MG63 (cell line): ENCODE measurements at regions not wholly inside any gene's neighbourhood (a gene's known extent, or its start where the extent isn't known, plus 50 kb on each side); places are given as distances from the start of the nearest gene placed in this dataset.
"Not testable (repeated sequence)": the region's sequence is repeated elsewhere in the genome, so short reads cannot be mapped to it uniquely, and the experiment has no call there.

Source experiments
- DNase-seq: peaks from one replicate; pipeline ENCODE4 v3.0.0-alpha.2; 2020
- H3K27me3 ChIP-seq: fragments of 250-450 bp; sonication (Bioruptor Pico); 2 replicates; pipeline ENCODE4 v1.5.1; 2020; ENCODE audit warnings: mild to moderate bottlenecking, moderate library complexity
- H3K36me3 ChIP-seq: fragments of 250-450 bp; sonication (Bioruptor Pico); 2 replicates; pipeline ENCODE4 v1.5.1; 2020; ENCODE audit warnings: mild to moderate bottlenecking, moderate library complexity
- H3K4me3 ChIP-seq: fragments of 250-450 bp; sonication (Bioruptor Pico); 2 replicates; pipeline ENCODE4 v1.5.1; 2020; ENCODE audit warnings: mild to moderate bottlenecking, moderate library complexity
- H3K9me3 ChIP-seq: fragments of 250-450 bp; sonication (Bioruptor Pico); 2 replicates; pipeline ENCODE4 v1.5.1; 2020; ENCODE audit warnings: mild to moderate bottlenecking, moderate library complexity

DNA sequence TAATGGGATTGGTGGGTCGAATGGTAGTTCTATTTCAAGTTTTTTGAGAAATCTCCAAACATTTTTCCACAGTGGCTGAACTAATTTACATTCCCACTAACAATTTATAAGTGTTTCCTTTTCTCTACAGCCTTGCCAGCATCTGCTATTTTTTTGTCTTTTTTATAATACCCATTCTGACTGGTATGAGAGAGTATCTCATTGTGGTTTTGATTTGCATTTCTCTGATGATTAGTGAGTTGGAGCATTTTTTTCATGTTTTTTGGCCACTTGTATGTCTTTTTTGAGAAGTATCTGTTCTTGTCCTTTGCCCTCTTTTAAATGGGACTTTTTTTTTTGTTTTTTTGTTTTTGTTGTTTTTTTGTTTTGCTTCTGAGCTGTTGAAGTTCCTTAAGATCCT, 200.0 kb upstream of the GK2 start:
- no peak overlapping the region for H3K4me3 ChIP-seq
- no peaks in the 10 kb centered on the region for H3K36me3 ChIP-seq
- H3K27me3 ChIP-seq = no peaks in the 10 kb centered on the region
- DNase-seq = no peak
- H3K9me3 ChIP-seq = no peaks in the 10 kb centered on the region

DNA sequence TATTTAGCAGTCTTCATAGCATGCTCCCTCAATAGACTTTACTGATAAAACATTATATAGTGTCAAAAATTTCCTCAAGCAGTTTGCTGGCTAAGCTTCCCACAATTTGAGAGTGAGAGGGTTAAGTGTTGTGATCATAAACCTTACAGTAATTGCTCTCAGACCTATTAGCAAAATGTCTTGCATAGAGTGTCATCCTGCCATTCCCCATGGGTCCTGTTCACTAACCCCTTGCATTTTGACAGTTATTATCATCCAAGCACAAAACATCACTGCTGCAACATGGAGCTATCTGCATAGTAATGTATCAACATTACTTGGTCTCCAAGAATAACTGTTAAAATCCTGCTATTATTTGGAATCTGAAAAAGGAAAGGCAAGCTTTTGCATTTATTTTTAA, 196.1 kb upstream of the GK2 start:
- Histone ChIP-seq H3K36me3 (no peaks in the 10 kb centered on the region), H3K4me3 (no peak overlapping the region), H3K27me3 (no peaks in the 10 kb centered on the region), H3K9me3 (no peaks in the 10 kb centered on the region)
- no peak for DNase-seq

DNA sequence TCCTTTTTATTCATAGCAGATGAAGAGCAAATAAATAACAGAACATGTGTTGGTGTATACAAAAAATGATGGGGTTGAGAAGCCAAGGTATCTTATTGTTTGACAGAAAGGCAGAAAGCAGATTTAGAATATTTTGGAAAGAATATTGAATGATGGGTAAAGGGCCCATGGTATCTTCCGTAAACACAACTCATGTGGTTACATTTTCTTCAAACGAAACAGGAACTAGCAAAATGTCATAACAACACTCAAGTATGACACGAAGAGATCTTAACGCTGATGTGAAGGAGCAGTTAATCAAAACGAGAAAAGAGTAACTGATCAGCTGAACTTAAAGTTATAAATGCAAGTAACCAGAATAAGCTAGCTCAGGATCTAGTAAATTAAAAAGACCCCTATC, 195.7 kb upstream of the GK2 start:
- no peak overlapping the region for H3K4me3 ChIP-seq
- H3K36me3 ChIP-seq = no peaks in the 10 kb centered on the region
- no peaks in the 10 kb centered on the region for H3K9me3 ChIP-seq
- DNase-seq = no peak
- no peaks in the 10 kb centered on the region for H3K27me3 ChIP-seq

DNA sequence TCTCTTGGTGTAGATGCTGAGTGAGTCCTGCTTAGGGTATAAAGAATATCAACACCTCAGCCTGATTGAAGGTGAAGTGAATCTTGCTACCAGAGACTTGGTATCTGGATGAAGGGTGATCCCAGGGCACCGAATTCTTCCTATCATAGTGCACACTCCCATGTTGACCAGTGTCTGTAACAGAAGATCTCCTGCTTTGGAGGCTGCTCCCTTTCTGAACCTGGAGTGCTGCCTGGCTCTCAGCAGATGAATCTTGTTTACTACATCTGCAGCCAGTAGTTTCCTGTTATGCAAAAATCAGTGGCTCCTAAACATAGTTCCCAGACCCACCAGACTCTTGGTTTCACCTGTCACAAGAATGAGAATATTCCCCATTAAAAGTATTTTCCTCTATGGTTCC, 191.7 kb upstream of the GK2 start:
- Histone ChIP-seq H3K9me3 (no peaks in the 10 kb centered on the region), H3K27me3 (no peaks in the 10 kb centered on the region), H3K36me3 (no peaks in the 10 kb centered on the region), H3K4me3 (no peak overlapping the region)
- DNase-seq = no peak

DNA sequence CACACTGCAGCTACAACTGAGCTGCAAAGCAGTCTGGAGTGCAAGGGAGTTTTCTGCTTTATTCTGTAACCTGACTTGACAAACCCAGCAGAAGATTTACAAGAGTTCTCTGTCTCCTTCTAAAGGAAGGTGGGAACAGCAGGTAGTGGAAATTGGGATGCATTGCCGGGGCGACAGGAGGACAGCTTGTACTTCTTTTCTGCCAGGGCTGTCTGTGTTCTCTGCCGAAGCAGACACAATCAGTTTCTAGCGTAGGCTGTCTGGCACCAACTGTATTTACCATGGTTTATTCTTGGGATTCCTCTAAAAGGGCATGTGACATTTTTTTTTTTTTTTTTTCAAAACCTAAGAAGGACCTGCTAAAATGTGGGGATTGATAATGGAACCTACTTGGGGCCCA, 190.8 kb upstream of the GK2 start:
- H3K4me3 ChIP-seq = no peak overlapping the region
- no peak for DNase-seq
- H3K9me3 ChIP-seq = no peaks in the 10 kb centered on the region
- no peaks in the 10 kb centered on the region for H3K36me3 ChIP-seq
- no peaks in the 10 kb centered on the region for H3K27me3 ChIP-seq

DNA sequence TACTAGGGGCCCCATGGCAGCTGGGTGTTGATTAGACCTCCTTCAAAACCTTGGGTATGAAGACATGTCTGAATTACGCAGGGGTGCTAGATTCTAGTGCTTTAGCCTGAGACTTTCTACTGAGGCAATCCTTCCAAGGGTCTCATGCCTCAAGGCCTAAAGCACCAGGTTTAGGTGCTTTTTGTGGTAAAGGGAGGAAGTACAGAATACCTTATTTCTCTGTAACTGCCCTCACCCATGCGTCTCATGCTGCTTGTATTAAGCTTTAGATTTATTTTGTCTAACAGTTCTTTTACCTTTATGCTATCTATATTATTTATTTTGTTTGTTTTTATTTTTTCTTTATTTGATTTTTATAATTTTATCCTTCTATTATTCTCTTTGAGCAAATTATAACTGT, 190.2 kb upstream of the GK2 start:
- Histone ChIP-seq H3K4me3 (no peak overlapping the region), H3K9me3 (no peaks in the 10 kb centered on the region), H3K27me3 (no peaks in the 10 kb centered on the region), H3K36me3 (no peaks in the 10 kb centered on the region)
- DNase-seq = no peak

DNA sequence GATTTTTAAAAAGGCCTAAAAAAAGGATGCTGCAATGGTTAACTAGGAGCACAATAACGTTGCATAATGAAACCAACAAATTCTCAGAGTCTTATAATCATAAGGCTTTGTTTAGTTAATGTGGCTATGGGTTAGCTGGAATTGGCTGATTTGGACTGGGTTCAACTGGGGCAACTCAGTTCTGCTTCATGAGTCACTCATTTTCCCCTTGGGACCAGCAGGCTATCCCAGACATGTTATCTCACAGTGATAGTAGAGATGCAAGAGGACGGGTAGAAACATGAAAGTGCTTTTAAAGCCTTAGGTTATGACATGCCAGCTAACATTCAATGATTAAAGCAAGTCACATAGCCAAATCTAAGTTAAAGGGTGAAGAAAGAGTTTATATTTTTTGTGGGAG, 189.2 kb upstream of the GK2 start:
- Histone ChIP-seq H3K27me3 (no peaks in the 10 kb centered on the region), H3K4me3 (no peak overlapping the region), H3K9me3 (no peaks in the 10 kb centered on the region), H3K36me3 (no peaks in the 10 kb centered on the region)
- peak; percentile 11 for DNase-seq

DNA sequence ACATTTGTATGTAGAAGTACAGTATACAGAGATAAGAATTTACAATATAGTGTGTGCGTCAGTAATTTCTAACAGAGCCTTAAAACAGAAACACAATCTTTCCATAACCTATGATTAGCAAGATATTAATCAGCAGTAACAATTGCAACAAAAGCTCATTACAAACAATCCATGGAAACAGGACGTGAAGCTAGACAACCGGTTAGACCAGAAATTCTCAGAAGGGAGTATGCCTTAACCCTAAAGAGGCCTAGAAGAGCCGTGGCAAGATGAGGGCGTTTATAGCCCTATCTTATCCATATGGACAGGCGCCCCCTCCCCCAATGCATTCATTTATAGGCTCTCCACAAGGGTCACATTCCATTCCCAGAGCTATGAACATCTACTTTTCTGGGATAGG, 184.2 kb upstream of the GK2 start:
- not testable (repeated sequence) for DNase-seq, H3K36me3 ChIP-seq, H3K9me3 ChIP-seq, H3K4me3 ChIP-seq, H3K27me3 ChIP-seq

DNA sequence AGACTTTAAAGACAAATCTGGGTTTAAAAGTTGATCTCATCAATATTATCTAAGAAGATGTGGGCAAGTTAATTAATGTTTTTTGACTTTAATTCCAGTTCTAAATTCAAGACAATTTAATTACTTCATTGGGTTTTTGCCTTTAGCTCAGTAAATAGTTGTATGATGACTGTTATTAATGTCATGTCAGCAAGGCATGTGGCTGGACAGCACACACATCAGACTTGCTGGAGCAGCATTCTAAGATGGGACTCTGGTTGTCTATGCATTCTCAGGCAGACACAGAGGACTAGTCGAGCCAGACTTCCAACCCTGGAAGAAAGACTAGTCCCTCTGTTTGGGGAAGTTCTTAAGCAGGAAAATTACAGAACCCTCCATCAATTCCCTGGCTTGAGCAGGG, 180.7 kb upstream of the GK2 start:
- no peak for DNase-seq
- Histone ChIP-seq H3K9me3 (no peaks in the 10 kb centered on the region), H3K27me3 (no peaks in the 10 kb centered on the region), H3K4me3 (no peak overlapping the region), H3K36me3 (no peaks in the 10 kb centered on the region)

DNA sequence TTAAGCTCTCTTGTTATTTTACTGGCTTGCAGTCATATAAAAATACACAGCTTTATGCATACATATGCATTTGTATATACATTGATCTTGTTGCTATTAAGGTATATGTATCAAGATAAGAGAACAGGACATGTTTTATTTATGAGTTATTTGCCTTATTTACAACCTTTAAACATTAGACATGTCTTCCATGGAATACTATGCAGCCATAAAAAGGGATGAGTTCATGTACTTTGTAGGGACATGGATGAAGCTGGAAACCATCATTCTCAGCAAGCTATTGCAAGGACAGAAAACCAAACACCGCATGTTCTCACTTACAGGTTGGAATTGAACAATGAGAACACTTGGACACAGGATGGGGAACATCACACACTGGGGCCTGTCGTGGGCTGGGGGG, 179.2 kb upstream of the GK2 start:
- not testable (repeated sequence) for H3K4me3 ChIP-seq, H3K36me3 ChIP-seq, H3K27me3 ChIP-seq, H3K9me3 ChIP-seq, DNase-seq

DNA sequence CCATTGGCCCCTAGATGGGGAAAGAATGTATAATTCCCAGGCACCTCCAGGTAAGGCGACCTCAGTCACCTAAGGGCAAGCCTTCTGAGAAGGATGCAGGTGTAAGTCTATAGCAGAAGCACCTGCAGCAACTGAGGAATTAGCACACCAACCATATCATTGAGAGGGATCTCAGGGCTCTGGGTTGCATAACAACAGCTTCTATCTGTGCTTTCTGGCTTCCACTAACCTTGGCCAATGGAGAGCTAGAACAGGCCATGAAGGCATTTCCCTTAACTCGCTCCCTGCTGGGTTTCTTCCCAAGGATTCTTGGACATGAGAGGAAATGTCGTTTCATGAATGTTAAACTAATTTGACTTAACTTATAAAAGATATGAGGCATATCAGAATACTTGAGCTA, 177.8 kb upstream of the GK2 start:
- no peak overlapping the region for H3K4me3 ChIP-seq
- H3K27me3 ChIP-seq = no peaks in the 10 kb centered on the region
- DNase-seq = no peak
- H3K36me3 ChIP-seq = no peaks in the 10 kb centered on the region
- H3K9me3 ChIP-seq = no peaks in the 10 kb centered on the region

DNA sequence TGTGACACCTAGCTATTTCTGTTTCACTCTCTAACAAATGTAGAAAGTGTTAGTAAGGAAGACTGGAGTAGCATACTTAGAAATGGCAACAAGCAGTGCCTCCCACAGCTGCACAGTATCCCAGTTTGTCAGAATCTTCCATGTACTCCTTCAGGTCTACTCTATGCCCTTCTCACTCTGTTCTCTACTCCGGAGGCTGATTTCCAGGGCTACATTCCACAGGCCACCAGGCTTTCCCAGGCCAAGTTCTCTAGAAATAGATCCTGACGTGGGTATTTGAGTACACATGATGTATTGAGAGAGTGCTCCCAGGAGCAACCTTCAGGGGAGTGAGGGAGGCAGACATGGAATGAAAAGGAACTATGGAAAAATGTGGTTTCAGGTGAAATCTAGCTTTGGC, 177.3 kb upstream of the GK2 start:
- Histone ChIP-seq H3K36me3 (no peaks in the 10 kb centered on the region), H3K9me3 (no peaks in the 10 kb centered on the region), H3K4me3 (no peak overlapping the region), H3K27me3 (no peaks in the 10 kb centered on the region)
- no peak for DNase-seq

DNA sequence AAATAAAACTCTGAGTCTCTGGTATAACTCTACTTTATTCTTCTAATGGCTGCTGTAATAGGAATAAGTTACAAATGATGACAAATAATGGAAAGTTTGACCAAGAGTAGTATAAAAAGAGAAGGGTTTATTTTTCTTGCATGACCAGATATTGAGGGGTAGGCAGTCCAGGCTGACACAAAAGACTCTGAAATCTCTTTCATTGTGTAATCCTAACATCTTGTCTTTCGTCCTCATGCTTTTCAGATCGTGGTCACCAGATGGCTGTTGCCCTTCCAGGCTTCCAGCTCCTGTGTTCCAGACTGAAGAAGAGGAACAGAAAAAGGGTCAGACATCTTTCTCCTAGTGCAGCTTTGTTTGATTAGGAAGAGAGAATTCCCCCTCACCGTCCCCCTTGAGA, 176.9 kb upstream of the GK2 start:
- Histone ChIP-seq H3K4me3 (no peak overlapping the region), H3K36me3 (no peaks in the 10 kb centered on the region), H3K27me3 (no peaks in the 10 kb centered on the region), H3K9me3 (no peaks in the 10 kb centered on the region)
- DNase-seq = no peak

DNA sequence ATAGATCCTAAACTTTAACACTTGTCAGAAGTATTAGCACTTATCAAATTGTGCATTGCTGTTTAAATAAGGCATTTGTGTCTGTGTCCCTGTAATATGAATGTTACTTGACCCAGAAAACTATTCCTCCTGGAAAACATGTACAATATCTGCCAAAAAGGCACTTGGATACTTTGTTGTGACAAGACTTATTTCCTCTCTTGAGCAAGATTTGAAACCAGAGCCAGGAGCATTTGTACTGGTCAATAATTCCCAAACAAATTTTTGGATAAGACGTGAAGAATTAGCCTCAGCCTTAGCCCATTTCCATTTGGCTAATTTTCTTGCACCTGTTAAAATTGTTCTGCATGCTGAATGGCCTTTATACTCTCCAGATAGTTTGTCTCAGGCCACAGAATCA, 176.3 kb upstream of the GK2 start:
- Histone ChIP-seq H3K9me3 (no peaks in the 10 kb centered on the region), H3K4me3 (no peak overlapping the region), H3K36me3 (no peaks in the 10 kb centered on the region), H3K27me3 (no peaks in the 10 kb centered on the region)
- no peak for DNase-seq

DNA sequence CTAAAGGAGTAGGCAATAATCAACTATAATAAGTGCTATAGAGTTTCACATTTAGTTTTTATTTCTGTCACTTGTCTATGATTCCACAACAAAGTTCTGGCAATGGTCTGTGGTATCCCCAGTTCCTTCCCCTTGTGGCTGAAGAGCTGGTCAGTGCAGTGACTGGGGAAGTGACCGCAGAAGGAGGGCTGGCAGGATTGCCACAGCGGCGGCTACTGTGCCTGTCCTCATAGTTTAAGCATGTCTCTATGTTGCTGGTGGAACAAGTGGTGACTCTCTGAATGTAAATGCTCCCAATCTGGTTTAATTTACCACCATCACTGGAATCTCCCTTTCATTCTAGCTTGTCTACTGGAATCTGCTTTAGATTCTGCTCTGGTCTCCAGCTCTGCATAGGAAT, 170.6 kb upstream of the GK2 start:
- no peaks in the 10 kb centered on the region for H3K27me3 ChIP-seq
- no peak overlapping the region for H3K4me3 ChIP-seq
- H3K36me3 ChIP-seq = no peaks in the 10 kb centered on the region
- no peak for DNase-seq
- no peaks in the 10 kb centered on the region for H3K9me3 ChIP-seq

DNA sequence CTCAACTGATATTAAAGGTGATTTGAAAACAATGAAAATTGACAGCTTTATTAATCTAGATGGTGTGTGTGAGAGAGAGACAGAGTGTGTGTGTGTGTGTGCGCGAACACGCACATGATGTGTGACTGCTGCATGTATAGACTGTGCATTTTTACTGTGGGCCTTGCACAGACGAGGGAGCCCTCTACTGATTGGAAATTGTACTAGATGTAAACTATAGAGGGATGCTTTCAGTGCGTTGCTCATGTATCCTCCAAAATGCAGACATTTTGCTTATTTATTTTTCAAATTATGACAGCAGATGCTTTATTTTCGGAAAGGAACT, 168.4 kb upstream of the GK2 start:
- DNase-seq = peak; percentile 2
- Histone ChIP-seq H3K9me3 (no peaks in the 10 kb centered on the region), H3K36me3 (no peaks in the 10 kb centered on the region), H3K4me3 (no peak overlapping the region), H3K27me3 (no peaks in the 10 kb centered on the region)

DNA sequence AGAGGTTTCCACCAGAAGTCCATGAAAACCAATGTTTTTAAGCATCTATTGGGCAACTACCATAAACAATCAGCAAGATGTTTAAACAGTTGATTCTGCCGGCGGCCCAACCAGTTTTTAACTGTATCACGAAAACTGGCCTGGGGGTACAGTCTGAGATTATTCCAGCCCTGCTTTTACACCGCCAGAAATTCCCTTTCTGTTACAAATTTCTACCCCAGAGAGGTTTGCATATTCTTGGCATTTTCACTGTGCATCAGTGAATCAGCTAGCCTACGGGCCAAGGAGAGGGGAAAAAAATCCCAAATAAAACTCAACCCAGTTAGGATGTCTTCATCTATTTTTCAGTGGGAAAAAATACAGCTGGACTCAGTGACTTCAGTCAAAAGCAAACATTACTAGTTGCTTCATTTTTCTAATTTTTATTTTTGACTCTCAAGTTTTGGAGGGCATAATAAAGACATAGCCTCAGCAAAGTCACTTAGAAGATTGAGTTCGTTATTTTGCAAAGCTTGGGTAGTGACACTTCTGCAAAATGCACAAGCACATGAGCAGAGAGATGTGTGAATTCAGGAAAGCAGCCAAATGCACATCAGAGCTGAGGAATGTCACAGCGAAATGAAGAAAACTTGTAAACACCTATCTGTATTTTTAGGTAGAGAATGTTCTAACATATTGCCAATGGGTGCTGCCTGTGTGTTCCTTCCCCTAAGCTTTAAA, 167.8 kb upstream of the GK2 start:
- Histone ChIP-seq H3K27me3 (no peaks in the 10 kb centered on the region), H3K36me3 (no peaks in the 10 kb centered on the region), H3K4me3 (no peak overlapping the region), H3K9me3 (no peaks in the 10 kb centered on the region)
- peak; percentile 21 for DNase-seq

DNA sequence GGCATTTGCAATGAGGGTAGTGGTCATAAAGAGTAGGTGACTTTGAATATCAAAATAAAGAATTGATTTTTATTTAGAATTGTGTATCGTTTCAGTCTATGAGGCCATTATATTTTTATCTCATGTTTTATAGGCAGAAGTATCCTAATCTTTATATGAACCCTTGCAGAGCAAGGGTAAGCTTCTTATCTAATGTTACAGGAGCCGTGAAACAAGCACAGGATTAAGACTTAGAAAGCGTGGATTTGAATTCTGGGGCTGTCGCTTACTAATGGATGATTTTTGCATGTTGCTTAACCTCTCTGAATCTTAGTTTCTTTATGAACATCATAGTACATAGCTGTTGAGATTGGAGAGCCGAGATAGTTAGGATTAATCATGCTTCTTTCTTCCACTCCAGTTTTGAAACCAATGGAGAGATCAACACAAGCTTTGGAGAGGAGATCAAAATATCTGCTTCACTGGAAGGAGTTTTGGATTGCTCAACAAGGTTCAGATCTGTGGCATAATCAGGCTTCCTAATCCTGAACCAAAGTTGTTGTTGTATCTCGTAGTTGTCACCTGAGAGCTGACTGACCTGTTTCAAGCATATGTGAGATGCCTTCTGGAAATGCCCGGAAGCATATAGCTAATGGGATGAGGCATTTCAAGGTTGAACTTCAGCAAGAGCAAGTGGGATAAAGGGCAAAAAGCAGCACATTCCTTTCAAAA, 166.9 kb upstream of the GK2 start:
- Histone ChIP-seq H3K36me3 (no peaks in the 10 kb centered on the region), H3K27me3 (no peaks in the 10 kb centered on the region), H3K4me3 (no peak overlapping the region), H3K9me3 (no peaks in the 10 kb centered on the region)
- no peak for DNase-seq

DNA sequence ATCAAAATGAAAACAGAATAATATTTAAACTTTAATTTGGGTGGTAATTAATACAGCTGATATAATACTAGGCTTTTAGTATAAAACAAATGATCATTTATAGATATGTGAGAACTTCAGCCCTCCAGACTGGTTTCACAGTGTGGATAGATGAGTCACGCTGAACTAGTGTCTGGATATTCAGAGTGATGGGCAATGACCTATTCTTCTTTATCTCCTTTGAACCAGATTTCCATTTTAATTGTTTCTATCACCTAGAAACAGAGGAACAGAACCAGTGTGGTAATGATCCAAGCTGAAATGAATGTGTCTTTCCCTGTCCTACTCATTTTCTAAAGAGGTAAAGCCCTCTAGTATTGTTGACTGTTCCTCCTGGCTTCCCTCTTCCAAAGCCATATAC, 155.2 kb upstream of the GK2 start:
- Histone ChIP-seq H3K4me3 (no peak overlapping the region), H3K36me3 (no peaks in the 10 kb centered on the region), H3K27me3 (no peaks in the 10 kb centered on the region), H3K9me3 (no peaks in the 10 kb centered on the region)
- DNase-seq = no peak
